ENCODE measurements at regions not wholly inside any gene's neighbourhood (a gene's known extent, or its start where the extent isn't known, plus 50 kb on each side); places are given as distances from the start of the nearest gene placed in this dataset.

GRCh38 chr5:19274578-19274977 lies 713.4 kb downstream of the CDH18 start:
- H3K18ac ChIP-seq (ENCODE audit: low read depth, low read length): no peak overlapping the region
- no peaks in the 10 kb centered on the region for H3K4me1 ChIP-seq (ENCODE audit: control insufficient read depth, insufficient read depth, low read length)
- no CpG with 5 or more reads among the region's 3 CpGs for WGBS, 2 experiments (ENCODE audit: extremely low coverage in 2 of 2, insufficient read length in 1 of 2)
- no peak overlapping the region for H3K9ac ChIP-seq (ENCODE audit: low read depth, low read length)
- H3K79me1 ChIP-seq (ENCODE audit: low read depth in 1 of 2, low read length in 2 of 2): no peaks in the 10 kb centered on the region
- H3K9me3 ChIP-seq (ENCODE audit: control insufficient read depth, insufficient read depth, low read length): peaks cover 5% of the 10 kb centered on the region
- no peak overlapping the region for H4K5ac ChIP-seq (ENCODE audit: low read depth, low read length)
- H3K4me2 ChIP-seq (ENCODE audit: low read depth, low read length): no peak overlapping the region
- no peak overlapping the region for H2AFZ ChIP-seq (replicated peaks; ENCODE audit: low read length, poor library complexity)
- BruUV-seq (replicated peaks): no TSS peak
- no peak overlapping the region for H3K14ac ChIP-seq (replicated peaks; ENCODE audit: low read depth, low read length)
- intact Hi-C loops (cut with micrococcal nuclease) (no loop called here), dilution Hi-C loops (cut with HindIII; ENCODE audit: low sequenced_read_pairs, unreplicated experiment) (no loop called here), in situ Hi-C loops (cut with MboI; ENCODE audit: low sequenced_read_pairs) (no loop called here)
- POLR2A ChIA-PET (ENCODE audit: unreplicated experiment): no interaction called here
- no peak for TF ChIP-seq RFX5 (IDR thresholded peaks at IDR 0.05; ENCODE audit: low read depth, low read length)
- TF ChIP-seq POLR2A (IDR thresholded peaks at IDR 0.05; ENCODE audit: low read depth, low read length): no peak
- TF ChIP-seq CEBPB (IDR thresholded peaks at IDR 0.05; ENCODE audit: low read depth, low read length): no peak
- H2BK5ac ChIP-seq (ENCODE audit: low read depth, low read length, poor library complexity, severe bottlenecking): no peak overlapping the region
- H2BK20ac ChIP-seq (ENCODE audit: low read depth, low read length): no peak overlapping the region
- H4K20me1 ChIP-seq (ENCODE audit: insufficient read depth, low read length): no peaks in the 10 kb centered on the region
- H2BK120ac ChIP-seq (ENCODE audit: low read depth, low read length): no peak overlapping the region
- H2AK9ac ChIP-seq (replicated peaks; ENCODE audit: low read depth, low read length, poor library complexity): no peak overlapping the region
- H3K36me3 ChIP-seq (ENCODE audit: control insufficient read depth, insufficient read depth, low read length): no peaks in the 10 kb centered on the region
- H3K4me3 ChIP-seq (ENCODE audit: insufficient read depth, low read depth, low read length): no peak overlapping the region
- H3K9me1 ChIP-seq (ENCODE audit: insufficient read depth, low read length): no peaks in the 10 kb centered on the region
- ATAC-seq (ENCODE audit: low read depth): no peak
- no peak overlapping the region for H3K56ac ChIP-seq (ENCODE audit: extremely low read depth, insufficient read depth, low read length)
- no peak overlapping the region for H3K27ac ChIP-seq (ENCODE audit: insufficient read depth, low read length)
- H3K4ac ChIP-seq (ENCODE audit: low read depth, low read length): no peak overlapping the region
- H3K23ac ChIP-seq (ENCODE audit: low read depth, low read length): no peak overlapping the region
- no peak overlapping the region for H2AK5ac ChIP-seq (ENCODE audit: low read depth, low read length)
- H3K27me3 ChIP-seq (ENCODE audit: control insufficient read depth, insufficient read depth, low read length): no peaks in the 10 kb centered on the region
- DNase-seq: no peak
- no peak overlapping the region for H4K91ac ChIP-seq (ENCODE audit: insufficient read depth, low read depth, low read length)
- H4K8ac ChIP-seq (ENCODE audit: low read depth in 2 of 2, low read length in 2 of 2): no peak overlapping the region
- CTCF ChIA-PET: no interaction called here
- no peak overlapping the region for H2BK15ac ChIP-seq (ENCODE audit: low read depth, low read length)

Data from IMR-90 (cell line).